Testis (tissue), 2 donors: ENCODE measurements at regions not wholly inside any gene's neighbourhood (a gene's known extent, or its start where the extent isn't known, plus 50 kb on each side); places are given as distances from the start of the nearest gene placed in this dataset.

Experiments used
- DNase-seq: peaks from one replicate; pipeline ENCODE4 v3.0.0-alpha.2; 2019
- H3K27ac ChIP-seq, 2 donors: fragments of 200-600 bp; sonication (generic); one replicate each; pipeline ENCODE4 v1.5.1; 2019
- H3K27me3 ChIP-seq: fragments of 200-600 bp; sonication (generic); one replicate; pipeline ENCODE4 v1.5.1; 2019
- H3K36me3 ChIP-seq: fragments of 200-600 bp; sonication (generic); one replicate; pipeline ENCODE4 v1.5.1; 2017; ENCODE audit warnings: low read depth; ENCODE audit errors: missing control alignments
- H3K4me1 ChIP-seq: fragments of 200-600 bp; sonication (generic); one replicate; pipeline ENCODE4 v1.5.1; 2019
- H3K4me3 ChIP-seq, 2 donors: fragments of 200-600 bp; sonication (generic); one replicate each; pipeline ENCODE4 v1.5.1; 2017 to 2019
- H3K9me3 ChIP-seq: fragments of 200-600 bp; sonication (generic); one replicate; pipeline ENCODE4 v1.5.1; 2017
- POLR2A ChIP-seq: fragments of 450-650 bp; IDR thresholded peaks from one replicate; pipeline ENCODE4 v1.6.1; 2017; ENCODE audit warnings: antibody characterized with exemption, mild to moderate bottlenecking, moderate library complexity
- WGBS, 2 donors: methylation state at CpG; one replicate each; pipeline ENCODE4 v1.1.5; 2018; 5-methylcytosine and 5-hydroxymethylcytosine counted together
- intact Hi-C: fragments of 100-400 bp; cut with DNase I; formaldehyde crosslinking; loops from one replicate; pipeline ENCODE4 v1.15.1; 2023; ENCODE audit warnings: low total_unique reads
- TF ChIP-seq, protein P1 (sequence below), 3 experiments: fragments of 450-650 bp in 2 of 3; fragments of 200-600 bp in 1 of 3; sonication (generic) in 1 of 3; IDR thresholded peaks; one replicate each; pipeline ENCODE4 v1.5.1; 2016 to 2019; ENCODE audit warnings: antibody characterized with exemption in 3 of 3, mild to moderate bottlenecking in 2 of 3, moderate library complexity in 1 of 3

DNA sequence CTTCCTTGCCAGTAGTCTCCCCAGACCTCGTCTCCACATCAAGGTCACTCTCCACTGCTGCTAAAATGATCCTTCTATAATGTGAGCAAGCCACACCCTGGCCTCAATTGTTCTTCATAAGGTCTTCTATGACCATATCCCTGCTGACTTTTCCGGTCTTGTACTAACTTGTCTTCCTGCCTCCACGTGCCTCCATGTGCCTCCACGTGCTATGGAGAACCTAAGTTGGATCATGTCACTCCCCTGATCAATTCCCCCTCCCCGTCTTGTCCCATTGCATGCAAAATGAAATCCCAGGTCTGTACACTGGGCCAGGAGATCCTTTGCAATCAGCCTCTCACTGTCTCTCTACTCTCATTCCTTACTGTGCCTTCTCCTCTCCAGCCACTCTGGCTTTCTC, 110.6 kb downstream of the TTC8 start:
- no peaks in the 10 kb centered on the region for H3K36me3 ChIP-seq
- no peaks in the 10 kb centered on the region for H3K27me3 ChIP-seq
- intact Hi-C loops = no loop called here
- no peak for DNase-seq
- H3K27ac ChIP-seq = no peak overlapping the region
- TF ChIP-seq, protein P1, sequence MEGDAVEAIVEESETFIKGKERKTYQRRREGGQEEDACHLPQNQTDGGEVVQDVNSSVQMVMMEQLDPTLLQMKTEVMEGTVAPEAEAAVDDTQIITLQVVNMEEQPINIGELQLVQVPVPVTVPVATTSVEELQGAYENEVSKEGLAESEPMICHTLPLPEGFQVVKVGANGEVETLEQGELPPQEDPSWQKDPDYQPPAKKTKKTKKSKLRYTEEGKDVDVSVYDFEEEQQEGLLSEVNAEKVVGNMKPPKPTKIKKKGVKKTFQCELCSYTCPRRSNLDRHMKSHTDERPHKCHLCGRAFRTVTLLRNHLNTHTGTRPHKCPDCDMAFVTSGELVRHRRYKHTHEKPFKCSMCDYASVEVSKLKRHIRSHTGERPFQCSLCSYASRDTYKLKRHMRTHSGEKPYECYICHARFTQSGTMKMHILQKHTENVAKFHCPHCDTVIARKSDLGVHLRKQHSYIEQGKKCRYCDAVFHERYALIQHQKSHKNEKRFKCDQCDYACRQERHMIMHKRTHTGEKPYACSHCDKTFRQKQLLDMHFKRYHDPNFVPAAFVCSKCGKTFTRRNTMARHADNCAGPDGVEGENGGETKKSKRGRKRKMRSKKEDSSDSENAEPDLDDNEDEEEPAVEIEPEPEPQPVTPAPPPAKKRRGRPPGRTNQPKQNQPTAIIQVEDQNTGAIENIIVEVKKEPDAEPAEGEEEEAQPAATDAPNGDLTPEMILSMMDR (IDR thresholded peaks at IDR 0.05) = no peak
- no peak for TF ChIP-seq POLR2A
- no peak overlapping the region for H3K4me3 ChIP-seq
- no peaks in the 10 kb centered on the region for H3K9me3 ChIP-seq
- WGBS, 2 donors = 84 to 90% methylated on average over 5 of the region's 5 CpGs
- H3K4me1 ChIP-seq = no peaks in the 10 kb centered on the region

DNA sequence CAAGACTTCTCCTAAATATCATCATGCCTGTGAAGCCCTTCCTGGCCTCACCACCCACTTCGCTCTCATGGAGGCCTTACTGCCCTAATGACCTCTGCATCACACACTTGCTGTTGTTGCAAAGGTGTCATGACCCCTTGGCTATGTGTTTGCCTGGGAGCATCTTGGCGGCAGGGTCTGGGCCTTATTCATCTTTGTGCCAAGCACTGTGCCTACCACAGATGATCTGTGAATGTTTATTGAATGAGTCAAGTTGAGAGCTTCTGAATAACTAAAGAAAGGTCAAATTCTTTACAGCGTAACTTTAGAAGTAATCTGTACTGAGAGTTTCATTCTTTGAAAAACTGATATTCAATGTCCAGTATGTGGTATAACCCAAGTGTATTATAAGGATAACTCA, 113.3 kb downstream of the TTC8 start:
- H3K27ac ChIP-seq = no peak overlapping the region
- no peak overlapping the region for H3K4me3 ChIP-seq
- no peaks in the 10 kb centered on the region for H3K9me3 ChIP-seq
- intact Hi-C loops = no loop called here
- H3K4me1 ChIP-seq = no peaks in the 10 kb centered on the region
- TF ChIP-seq, protein P1 (IDR thresholded peaks at IDR 0.05) = no peak
- no peak for TF ChIP-seq POLR2A
- DNase-seq = no peak
- H3K36me3 ChIP-seq = no peaks in the 10 kb centered on the region
- no peaks in the 10 kb centered on the region for H3K27me3 ChIP-seq
- WGBS, 2 donors = 94% methylated on average over 3 of the region's 3 CpGs

DNA sequence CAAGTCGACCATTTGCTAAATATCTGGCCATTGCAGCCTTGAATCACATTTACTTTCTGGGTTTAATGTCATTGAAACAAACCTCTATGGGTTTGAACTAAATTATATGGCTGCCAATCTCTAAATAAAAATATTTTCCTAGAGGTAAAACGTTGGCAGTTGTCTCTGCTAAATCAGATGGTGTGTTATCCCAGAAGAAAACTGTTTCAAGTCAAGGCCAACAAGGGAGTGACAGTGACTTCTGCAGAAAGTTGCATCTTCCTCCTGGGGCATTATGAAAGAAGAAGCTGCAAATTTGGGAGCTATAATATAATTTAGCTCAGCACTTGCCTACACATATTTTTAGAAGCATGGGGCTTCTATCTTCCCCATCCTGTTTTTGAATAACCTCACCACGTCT, 116.2 kb downstream of the TTC8 start:
- no peak overlapping the region for H3K27ac ChIP-seq
- no peak for DNase-seq
- H3K27me3 ChIP-seq = no peaks in the 10 kb centered on the region
- intact Hi-C loops = no loop called here
- H3K9me3 ChIP-seq = no peaks in the 10 kb centered on the region
- 60 to 67% methylated on average over 3 of the region's 3 CpGs for WGBS, 2 donors
- H3K36me3 ChIP-seq = no peaks in the 10 kb centered on the region
- TF ChIP-seq POLR2A = no peak
- TF ChIP-seq, protein P1 (IDR thresholded peaks at IDR 0.05) = no peak
- H3K4me1 ChIP-seq = no peaks in the 10 kb centered on the region
- H3K4me3 ChIP-seq = no peak overlapping the region

DNA sequence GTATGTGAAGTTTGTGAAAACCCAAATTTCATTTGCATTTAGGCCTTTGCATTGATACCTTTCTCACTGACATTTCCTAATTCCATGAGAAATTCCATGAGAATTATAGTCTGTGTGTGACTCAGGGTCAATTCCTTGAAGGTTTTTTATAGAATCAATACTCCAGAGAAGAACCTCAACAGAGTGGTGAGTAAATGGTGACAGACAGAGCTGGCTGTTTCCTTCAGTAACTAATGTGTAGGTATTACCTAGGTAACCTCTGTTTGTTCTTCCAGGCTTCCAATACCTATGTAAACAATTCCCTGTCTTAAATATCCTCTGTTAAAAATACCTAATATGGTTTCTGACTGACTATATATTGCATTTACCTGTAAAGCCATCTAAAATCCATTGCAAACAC, 117.0 kb downstream of the TTC8 start:
- no peaks in the 10 kb centered on the region for H3K36me3 ChIP-seq
- no peaks in the 10 kb centered on the region for H3K27me3 ChIP-seq
- no peak overlapping the region for H3K4me3 ChIP-seq
- no peak overlapping the region for H3K27ac ChIP-seq
- intact Hi-C loops = no loop called here
- H3K4me1 ChIP-seq = no peaks in the 10 kb centered on the region
- no peaks in the 10 kb centered on the region for H3K9me3 ChIP-seq
- TF ChIP-seq, protein P1 (IDR thresholded peaks at IDR 0.05) = no peak
- no peak for TF ChIP-seq POLR2A
- no peak for DNase-seq

DNA sequence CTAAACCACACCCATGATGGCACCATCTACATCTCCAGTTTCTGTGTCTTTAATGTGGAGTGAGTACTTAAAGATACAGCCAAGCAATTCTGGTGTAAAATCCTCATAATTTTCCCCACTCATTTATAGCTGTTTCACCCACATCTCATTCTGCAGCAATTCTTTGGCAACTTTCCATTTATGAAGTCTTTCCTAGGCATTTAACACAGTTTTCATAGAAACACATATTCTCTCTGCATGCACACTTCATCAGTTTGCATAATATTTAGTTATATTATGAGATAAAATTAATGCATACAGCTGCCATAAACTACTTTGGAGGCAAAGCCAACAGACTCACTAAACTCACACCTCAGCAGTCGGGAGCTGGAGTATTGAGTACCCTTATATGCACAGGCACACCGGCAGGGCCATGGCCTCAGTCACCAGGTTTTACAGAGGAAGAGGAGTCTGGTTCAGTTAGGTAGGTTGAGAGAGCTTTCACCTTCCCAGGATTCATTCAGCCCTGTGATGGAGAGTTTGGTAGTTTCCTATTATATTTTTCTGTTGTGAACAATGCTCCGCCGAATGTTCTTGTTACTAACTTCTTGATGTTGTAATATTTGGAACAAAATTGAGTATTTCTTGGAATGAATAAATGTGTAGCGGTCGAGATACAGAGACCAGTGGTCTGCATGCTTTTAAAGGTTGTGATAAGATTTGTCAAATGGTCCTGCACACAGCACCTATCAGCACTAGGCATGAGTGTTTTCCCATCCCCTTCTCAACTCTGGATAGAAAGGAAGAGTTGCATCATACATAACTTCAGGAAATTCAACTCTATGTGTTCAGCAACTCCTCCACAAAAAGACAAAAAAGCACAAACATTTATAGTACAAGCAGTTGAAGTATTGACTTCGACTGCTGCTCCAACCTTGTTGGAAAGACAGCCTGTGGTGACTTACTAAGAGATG, 123.5 kb downstream of the TTC8 start:
- TF ChIP-seq, protein P1 (IDR thresholded peaks at IDR 0.05) = no peak
- TF ChIP-seq POLR2A = no peak
- 73 to 85% methylated on average over 7 of the region's 7 CpGs for WGBS, 2 donors
- Histone ChIP-seq H3K4me1 (no peaks in the 10 kb centered on the region), H3K27me3 (no peaks in the 10 kb centered on the region), H3K9me3 (no peaks in the 10 kb centered on the region), H3K36me3 (no peaks in the 10 kb centered on the region), H3K27ac (no peak overlapping the region), H3K4me3 (no peak overlapping the region)
- intact Hi-C loops = no loop called here
- no peak for DNase-seq
